Natural killer cell (primary cell): ENCODE measurements at regions not wholly inside any gene's neighbourhood (a gene's known extent, or its start where the extent isn't known, plus 50 kb on each side); places are given as distances from the start of the nearest gene placed in this dataset.

Experiments
- ATAC-seq, 3 donors: fragments of 150-1000 bp in 2 of 3; fragments of 200-7000 bp in 1 of 3; cut with Tn5 transposase; 1 replicate in 1 of 3; 2 replicates in 2 of 3; pipeline ENCODE4 v1.10.0; 2021; ENCODE audit warnings: mild to moderate bottlenecking in 2 of 3, moderate library complexity in 2 of 3
- DNase-seq, 2 donors: peaks; one replicate each; pipeline versions ENCODE4 v3.0.0 to v3.0.0-alpha.2; 2013 to 2021; ENCODE audit warnings: mixed read lengths in 1 of 2
- H3K27ac ChIP-seq: one replicate; pipeline ENCODE4 v1.5.1; 2013; ENCODE audit warnings: mild to moderate bottlenecking, low read length
- H3K27me3 ChIP-seq: one replicate; pipeline ENCODE4 v1.6.1; 2013; ENCODE audit warnings: low read length; ENCODE audit not compliant: control insufficient read depth, insufficient read depth
- H3K36me3 ChIP-seq: one replicate; pipeline ENCODE4 v1.6.1; 2013; ENCODE audit warnings: low read length; ENCODE audit not compliant: control insufficient read depth, insufficient read depth
- H3K4me1 ChIP-seq: one replicate; pipeline ENCODE4 v1.6.1; 2013; ENCODE audit warnings: low read length; ENCODE audit not compliant: control insufficient read depth, insufficient read depth
- H3K4me3 ChIP-seq: one replicate; pipeline ENCODE4 v1.5.1; 2013; ENCODE audit warnings: low read length
- H3K9me3 ChIP-seq: one replicate; pipeline ENCODE4 v1.6.1; 2013; ENCODE audit warnings: low read length; ENCODE audit not compliant: control insufficient read depth, insufficient read depth
- H3K27ac Mint-ChIP-seq, 2 donors: one replicate each; pipeline ENCODE4 v1.8.0; 2022; ENCODE audit warnings: mild to moderate bottlenecking in 2 of 2, mixed read lengths in 2 of 2, moderate library complexity in 1 of 2
- H3K27me3 Mint-ChIP-seq, 2 donors: one replicate each; pipeline ENCODE4 v1.8.0; 2022; ENCODE audit warnings: low read depth in 2 of 2, mixed read lengths in 2 of 2
- H3K36me3 Mint-ChIP-seq: one replicate; pipeline ENCODE4 v1.8.0; 2022; ENCODE audit warnings: mixed read lengths
- H3K4me1 Mint-ChIP-seq, 2 donors: one replicate each; pipeline ENCODE4 v1.8.0; 2022; ENCODE audit warnings: mixed read lengths in 2 of 2
- H3K4me3 Mint-ChIP-seq: one replicate; pipeline ENCODE4 v1.8.0; 2022; ENCODE audit warnings: mild to moderate bottlenecking, moderate library complexity, mixed read lengths
- H3K9me3 Mint-ChIP-seq, 2 donors: one replicate each; pipeline ENCODE4 v1.8.0; 2022; ENCODE audit warnings: mixed read lengths in 2 of 2
- WGBS: methylation state at CpG from one replicate; pipeline ENCODE4 v1.1.7; 2013; ENCODE audit warnings: missing lambda C conversion rate; ENCODE audit not compliant: insufficient coverage; 5-methylcytosine and 5-hydroxymethylcytosine counted together
- intact Hi-C: fragments of 100-400 bp; cut with micrococcal nuclease; formaldehyde crosslinking; loops from one replicate; pipeline ENCODE4 v1.14.2; 2022
- TF ChIP-seq, protein P1 (sequence below): fragments of 200-600 bp; IDR thresholded peaks from one replicate; pipeline ENCODE4 v1.8.0; 2022; ENCODE audit warnings: antibody characterized with exemption

- Mint-ChIP-seq H3K27ac (no peak overlapping the region), H3K4me3 (no peak overlapping the region), H3K36me3 (no peaks in the 10 kb centered on the region), H3K9me3 (peaks cover 14 to 15% of the 10 kb centered on the region in 2 donors), H3K4me1 (no peaks in the 10 kb centered on the region), H3K27me3 (no peaks in the 10 kb centered on the region)
- ATAC-seq (no peak), DNase-seq (no peak)
- Histone ChIP-seq H3K27ac (no peak overlapping the region), H3K36me3 (no peaks in the 10 kb centered on the region), H3K4me1 (no peaks in the 10 kb centered on the region), H3K9me3 (no peaks in the 10 kb centered on the region), H3K27me3 (no peaks in the 10 kb centered on the region), H3K4me3 (no peak overlapping the region)
- TF ChIP-seq, protein P1, sequence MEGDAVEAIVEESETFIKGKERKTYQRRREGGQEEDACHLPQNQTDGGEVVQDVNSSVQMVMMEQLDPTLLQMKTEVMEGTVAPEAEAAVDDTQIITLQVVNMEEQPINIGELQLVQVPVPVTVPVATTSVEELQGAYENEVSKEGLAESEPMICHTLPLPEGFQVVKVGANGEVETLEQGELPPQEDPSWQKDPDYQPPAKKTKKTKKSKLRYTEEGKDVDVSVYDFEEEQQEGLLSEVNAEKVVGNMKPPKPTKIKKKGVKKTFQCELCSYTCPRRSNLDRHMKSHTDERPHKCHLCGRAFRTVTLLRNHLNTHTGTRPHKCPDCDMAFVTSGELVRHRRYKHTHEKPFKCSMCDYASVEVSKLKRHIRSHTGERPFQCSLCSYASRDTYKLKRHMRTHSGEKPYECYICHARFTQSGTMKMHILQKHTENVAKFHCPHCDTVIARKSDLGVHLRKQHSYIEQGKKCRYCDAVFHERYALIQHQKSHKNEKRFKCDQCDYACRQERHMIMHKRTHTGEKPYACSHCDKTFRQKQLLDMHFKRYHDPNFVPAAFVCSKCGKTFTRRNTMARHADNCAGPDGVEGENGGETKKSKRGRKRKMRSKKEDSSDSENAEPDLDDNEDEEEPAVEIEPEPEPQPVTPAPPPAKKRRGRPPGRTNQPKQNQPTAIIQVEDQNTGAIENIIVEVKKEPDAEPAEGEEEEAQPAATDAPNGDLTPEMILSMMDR = no peak
- WGBS = no CpG with 5 or more reads among the region's 3 CpGs
- intact Hi-C loops = no loop called here
Measured at GRCh38 chr2:188142636-188143295, 148.9 kb upstream of the GULP1 start.

- Mint-ChIP-seq H3K27me3 (no peaks in the 10 kb centered on the region), H3K4me3 (no peak overlapping the region), H3K27ac (no peak overlapping the region), H3K36me3 (no peaks in the 10 kb centered on the region), H3K9me3 (peaks cover 16 to 17% of the 10 kb centered on the region in 2 donors), H3K4me1 (no peaks in the 10 kb centered on the region)
- TF ChIP-seq, protein P1 = no peak
- Histone ChIP-seq H3K4me1 (no peaks in the 10 kb centered on the region), H3K27me3 (no peaks in the 10 kb centered on the region), H3K36me3 (no peaks in the 10 kb centered on the region), H3K9me3 (no peaks in the 10 kb centered on the region), H3K27ac (no peak overlapping the region), H3K4me3 (no peak overlapping the region)
- WGBS = 0% methylated on average over 1 of the region's 1 CpG
- DNase-seq = no peak
- no peak for ATAC-seq
- intact Hi-C loops = no loop called here
Measured at GRCh38 chr2:188145885-188146284, 145.8 kb upstream of the GULP1 start.

DNA sequence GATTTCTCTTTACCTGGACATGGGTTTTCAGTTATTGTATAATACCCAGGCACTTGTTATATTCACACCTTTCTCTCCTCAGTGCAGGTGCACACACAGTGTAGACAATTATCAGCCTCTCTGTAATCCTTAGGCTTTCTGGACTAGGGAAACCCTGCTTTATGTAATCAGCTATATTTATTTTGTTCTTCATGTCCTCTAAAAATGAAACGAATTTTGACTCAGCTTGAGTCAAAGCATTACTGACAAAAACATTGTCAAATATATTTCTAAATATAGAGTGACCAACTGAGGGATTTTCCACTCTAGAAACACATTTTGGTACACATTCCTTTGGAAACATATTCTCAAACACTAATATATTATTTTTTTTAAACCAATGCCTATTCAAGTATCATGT, 144.8 kb upstream of the GULP1 start:
- TF ChIP-seq, protein P1 = no peak
- H3K4me3 Mint-ChIP-seq = no peak overlapping the region
- Histone ChIP-seq H3K36me3 (no peaks in the 10 kb centered on the region), H3K27me3 (no peaks in the 10 kb centered on the region), H3K27ac (no peak overlapping the region), H3K4me1 (no peaks in the 10 kb centered on the region), H3K9me3 (no peaks in the 10 kb centered on the region), H3K4me3 (no peak overlapping the region)
- intact Hi-C loops = no loop called here
- H3K9me3 Mint-ChIP-seq = peaks cover 11% of the 10 kb centered on the region in 2 donors
- H3K27me3 Mint-ChIP-seq = no peaks in the 10 kb centered on the region
- DNase-seq (no peak), ATAC-seq (no peak)
- H3K36me3 Mint-ChIP-seq = no peaks in the 10 kb centered on the region
- no CpG with 5 or more reads among the region's 1 CpG for WGBS
- no peaks in the 10 kb centered on the region for H3K4me1 Mint-ChIP-seq
- no peak overlapping the region for H3K27ac Mint-ChIP-seq

GRCh38 chr2:188151670-188152069, 140.0 kb upstream of the GULP1 start:
- intact Hi-C loops = no loop called here
- Mint-ChIP-seq H3K4me3 (no peak overlapping the region), H3K36me3 (no peaks in the 10 kb centered on the region), H3K4me1 (no peaks in the 10 kb centered on the region), H3K9me3 (peaks cover 10 to 13% of the 10 kb centered on the region in 2 donors), H3K27me3 (no peaks in the 10 kb centered on the region), H3K27ac (no peak overlapping the region)
- Histone ChIP-seq H3K9me3 (no peaks in the 10 kb centered on the region), H3K4me1 (no peaks in the 10 kb centered on the region), H3K4me3 (no peak overlapping the region), H3K27me3 (no peaks in the 10 kb centered on the region), H3K36me3 (no peaks in the 10 kb centered on the region), H3K27ac (no peak overlapping the region)
- TF ChIP-seq, protein P1 = no peak
- ATAC-seq (no peak), DNase-seq (no peak)
- WGBS = 48% methylated on average over 1 of the region's 1 CpG
